GM21360 (cell line): ENCODE measurements at regions not wholly inside any gene's neighbourhood (a gene's known extent, or its start where the extent isn't known, plus 50 kb on each side); places are given as distances from the start of the nearest gene placed in this dataset.
"Not testable (repeated sequence)": the region's sequence is repeated elsewhere in the genome, so short reads cannot be mapped to it uniquely, and the experiment has no call there.

Experiments used
- ATAC-seq: cut with Tn5 transposase; IDR thresholded peaks from one replicate; pipeline ENCODE4 v1.9.1; 2021; ENCODE audit warnings: mild to moderate bottlenecking, moderate library complexity; ENCODE audit not compliant: unreplicated experiment

- no peak for ATAC-seq
Measured at GRCh38 chr16:64736857-64737256, 385.0 kb downstream of the CDH11 start.

GRCh38 chr16:64731891-64732290 lies 390.0 kb downstream of the CDH11 start:
- ATAC-seq = no peak

GRCh38 chr16:64730261-64730660 lies 391.6 kb downstream of the CDH11 start:
- no peak for ATAC-seq

- no peak for ATAC-seq
Measured at GRCh38 chr16:64724339-64724738, 397.5 kb downstream of the CDH11 start.

- ATAC-seq = no peak
Measured at GRCh38 chr16:64718486-64718885, 403.4 kb downstream of the CDH11 start.

GRCh38 chr16:64717871-64718270 lies 404.0 kb downstream of the CDH11 start:
- ATAC-seq = no peak

- ATAC-seq = no peak
Measured at GRCh38 chr16:64715624-64716023, 406.2 kb downstream of the CDH11 start.

GRCh38 chr16:64712026-64712425 lies 409.8 kb downstream of the CDH11 start:
- no peak for ATAC-seq

GRCh38 chr16:64711596-64711995 lies 410.3 kb downstream of the CDH11 start:
- no peak for ATAC-seq

- no peak for ATAC-seq
Measured at GRCh38 chr16:64711026-64711425, 410.8 kb downstream of the CDH11 start.

GRCh38 chr16:64705443-64705842 lies 416.4 kb downstream of the CDH11 start:
- ATAC-seq = no peak

- no peak for ATAC-seq
Measured at GRCh38 chr16:64704386-64704785, 417.5 kb downstream of the CDH11 start.

GRCh38 chr16:64702415-64702814 lies 419.4 kb downstream of the CDH11 start:
- ATAC-seq = no peak

- ATAC-seq = no peak
Measured at GRCh38 chr16:64700628-64701027, 421.2 kb downstream of the CDH11 start.

GRCh38 chr16:64696866-64697265 lies 425.0 kb downstream of the CDH11 start:
- ATAC-seq = no peak

GRCh38 chr16:64695684-64696083 lies 426.2 kb downstream of the CDH11 start:
- no peak for ATAC-seq

- ATAC-seq = no peak
Measured at GRCh38 chr16:64693946-64694345, 427.9 kb downstream of the CDH11 start.

GRCh38 chr16:64687786-64688185 lies 434.1 kb downstream of the CDH11 start:
- ATAC-seq = no peak

GRCh38 chr16:64687123-64687522 lies 434.7 kb downstream of the CDH11 start:
- no peak for ATAC-seq

GRCh38 chr16:64679976-64680690 lies 441.7 kb downstream of the CDH11 start:
- ATAC-seq = no peak

- no peak for ATAC-seq
Measured at GRCh38 chr16:64669573-64669972, 452.3 kb downstream of the CDH11 start.

GRCh38 chr16:64667334-64667877 lies 454.5 kb downstream of the CDH11 start:
- no peak for ATAC-seq

- not testable (repeated sequence) for ATAC-seq
Measured at GRCh38 chr16:64662312-64662711, 459.6 kb downstream of the CDH11 start.
